GM12874 (cell line): ENCODE measurements at regions not wholly inside any gene's neighbourhood (a gene's known extent, or its start where the extent isn't known, plus 50 kb on each side); places are given as distances from the start of the nearest gene placed in this dataset.

ENCODE experiments used
- CTCF ChIP-seq: IDR thresholded peaks from 2 replicates; pipeline ENCODE4 v1.5.1; 2011; ENCODE audit warnings: low read depth, mild to moderate bottlenecking, control low read depth, low read length, moderate library complexity; ENCODE audit not compliant: insufficient read depth

GRCh38 chr18:51260118-51260517 is 62.6 kb upstream of the MEX3C start:
- no peak for TF ChIP-seq CTCF

GRCh38 chr18:51266773-51267172 is 69.3 kb upstream of the MEX3C start:
- TF ChIP-seq CTCF: no peak

GRCh38 chr18:51273437-51273836 is 76.0 kb upstream of the MEX3C start:
- no peak for TF ChIP-seq CTCF

GRCh38 chr18:51275712-51276476 is 78.4 kb upstream of the MEX3C start:
- no peak for TF ChIP-seq CTCF

GRCh38 chr18:51278045-51278649 is 80.7 kb upstream of the MEX3C start:
- TF ChIP-seq CTCF: peak; percentile 67

GRCh38 chr18:51279367-51279984 is 82.0 kb upstream of the MEX3C start:
- no peak for TF ChIP-seq CTCF

- no peak for TF ChIP-seq CTCF
Measured at GRCh38 chr18:51287818-51288508, 90.5 kb upstream of the MEX3C start.
